RWPE2 (cell line): ENCODE measurements at regions not wholly inside any gene's neighbourhood (a gene's known extent, or its start where the extent isn't known, plus 50 kb on each side); places are given as distances from the start of the nearest gene placed in this dataset.

Source experiments
- ATAC-seq: fragments of 200-7000 bp; cut with Tn5 transposase; 3 replicates; pipeline ENCODE4 v1.9.1; 2021; ENCODE audit warnings: low read depth
- DNase-seq: peaks from one replicate; pipeline ENCODE4 v3.0.0-alpha.2; 2020; ENCODE audit warnings: low spot score
- H3K27ac ChIP-seq: fragments of 450-650 bp; 2 replicates; pipeline ENCODE4 v1.5.1; 2017; ENCODE audit warnings: mild to moderate bottlenecking; ENCODE audit not compliant: poor library complexity, severe bottlenecking
- H3K27me3 ChIP-seq: fragments of 250-450 bp; sonication (Bioruptor Pico); 2 replicates; pipeline ENCODE4 v1.5.1; 2021; ENCODE audit warnings: mild to moderate bottlenecking, moderate library complexity; ENCODE audit not compliant: insufficient read depth, poor library complexity, severe bottlenecking
- H3K36me3 ChIP-seq: fragments of 250-450 bp; sonication (Bioruptor Pico); 2 replicates; pipeline ENCODE4 v1.5.1; 2020; ENCODE audit warnings: low read depth, mild to moderate bottlenecking, moderate library complexity
- H3K4me1 ChIP-seq: fragments of 250-450 bp; sonication (Bioruptor Pico); 2 replicates; pipeline ENCODE4 v1.5.1; 2021; ENCODE audit warnings: mild to moderate bottlenecking, moderate library complexity; ENCODE audit not compliant: insufficient read depth, poor library complexity, severe bottlenecking
- H3K4me3 ChIP-seq: fragments of 250-450 bp; sonication (Bioruptor Pico); 2 replicates; pipeline ENCODE4 v1.5.1; 2021; ENCODE audit warnings: mild to moderate bottlenecking, moderate library complexity; ENCODE audit not compliant: severe bottlenecking
- H3K9me3 ChIP-seq: fragments of 250-450 bp; sonication (Bioruptor Pico); 2 replicates; pipeline ENCODE4 v1.5.1; 2021; ENCODE audit warnings: mild to moderate bottlenecking, moderate library complexity; ENCODE audit not compliant: severe bottlenecking
- TF ChIP-seq, protein P1 (sequence below): fragments of 450-650 bp; IDR thresholded peaks from one replicate; pipeline ENCODE4 v1.5.1; 2017; ENCODE audit warnings: mild to moderate bottlenecking, moderate library complexity; ENCODE audit not compliant: poor library complexity, severe bottlenecking

DNA sequence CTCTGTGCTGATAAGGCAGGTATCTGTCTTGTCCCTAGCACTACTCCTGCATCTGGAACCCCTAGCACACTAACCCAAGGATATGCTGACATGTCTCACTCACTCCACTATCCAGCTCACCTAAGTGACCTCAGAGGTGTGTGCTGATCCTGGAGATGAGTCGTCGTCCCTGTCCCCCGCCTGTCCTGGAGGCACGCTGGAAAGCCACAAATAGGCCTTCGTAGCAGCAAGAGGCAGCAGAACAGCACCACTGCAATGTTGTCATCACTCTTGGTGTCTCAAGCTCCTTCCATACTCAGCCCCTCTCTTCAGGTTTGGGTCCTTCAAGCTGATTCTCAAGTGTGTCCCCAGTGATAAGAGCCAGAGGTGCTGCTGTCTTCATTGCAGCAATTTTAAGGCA lies 73.0 kb upstream of the ITGA6 start:
- no peak for ATAC-seq
- H3K27me3 ChIP-seq: no peaks in the 10 kb centered on the region
- H3K9me3 ChIP-seq: no peaks in the 10 kb centered on the region
- no peaks in the 10 kb centered on the region for H3K4me1 ChIP-seq
- H3K36me3 ChIP-seq: no peaks in the 10 kb centered on the region
- TF ChIP-seq, protein P1, sequence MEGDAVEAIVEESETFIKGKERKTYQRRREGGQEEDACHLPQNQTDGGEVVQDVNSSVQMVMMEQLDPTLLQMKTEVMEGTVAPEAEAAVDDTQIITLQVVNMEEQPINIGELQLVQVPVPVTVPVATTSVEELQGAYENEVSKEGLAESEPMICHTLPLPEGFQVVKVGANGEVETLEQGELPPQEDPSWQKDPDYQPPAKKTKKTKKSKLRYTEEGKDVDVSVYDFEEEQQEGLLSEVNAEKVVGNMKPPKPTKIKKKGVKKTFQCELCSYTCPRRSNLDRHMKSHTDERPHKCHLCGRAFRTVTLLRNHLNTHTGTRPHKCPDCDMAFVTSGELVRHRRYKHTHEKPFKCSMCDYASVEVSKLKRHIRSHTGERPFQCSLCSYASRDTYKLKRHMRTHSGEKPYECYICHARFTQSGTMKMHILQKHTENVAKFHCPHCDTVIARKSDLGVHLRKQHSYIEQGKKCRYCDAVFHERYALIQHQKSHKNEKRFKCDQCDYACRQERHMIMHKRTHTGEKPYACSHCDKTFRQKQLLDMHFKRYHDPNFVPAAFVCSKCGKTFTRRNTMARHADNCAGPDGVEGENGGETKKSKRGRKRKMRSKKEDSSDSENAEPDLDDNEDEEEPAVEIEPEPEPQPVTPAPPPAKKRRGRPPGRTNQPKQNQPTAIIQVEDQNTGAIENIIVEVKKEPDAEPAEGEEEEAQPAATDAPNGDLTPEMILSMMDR: no peak
- DNase-seq: no peak
- no peak overlapping the region for H3K4me3 ChIP-seq
- no peak overlapping the region for H3K27ac ChIP-seq

DNA sequence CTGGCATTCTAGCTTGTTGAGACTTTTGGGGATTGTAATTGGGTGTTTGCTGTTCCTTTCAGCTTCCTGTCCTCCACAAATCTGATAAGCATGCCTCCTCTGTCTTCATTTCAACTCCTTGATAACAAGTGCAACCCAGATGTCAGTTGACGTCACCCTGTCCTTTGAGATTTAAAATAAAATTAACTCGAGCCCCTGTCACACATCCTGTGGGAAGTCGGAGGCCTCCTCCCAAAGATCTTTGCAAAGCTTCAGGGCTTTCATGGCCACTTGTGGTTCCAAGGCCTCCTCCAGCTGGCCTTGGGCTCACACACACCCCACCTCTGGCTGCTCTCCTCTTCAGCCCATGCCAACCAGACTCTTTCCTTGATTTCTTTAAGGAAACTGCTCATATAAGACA lies 69.9 kb upstream of the ITGA6 start:
- DNase-seq (no peak), ATAC-seq (no peak)
- TF ChIP-seq, protein P1: no peak
- Histone ChIP-seq H3K27ac (no peak overlapping the region), H3K27me3 (no peaks in the 10 kb centered on the region), H3K9me3 (no peaks in the 10 kb centered on the region), H3K36me3 (no peaks in the 10 kb centered on the region), H3K4me3 (no peak overlapping the region), H3K4me1 (no peaks in the 10 kb centered on the region)

DNA sequence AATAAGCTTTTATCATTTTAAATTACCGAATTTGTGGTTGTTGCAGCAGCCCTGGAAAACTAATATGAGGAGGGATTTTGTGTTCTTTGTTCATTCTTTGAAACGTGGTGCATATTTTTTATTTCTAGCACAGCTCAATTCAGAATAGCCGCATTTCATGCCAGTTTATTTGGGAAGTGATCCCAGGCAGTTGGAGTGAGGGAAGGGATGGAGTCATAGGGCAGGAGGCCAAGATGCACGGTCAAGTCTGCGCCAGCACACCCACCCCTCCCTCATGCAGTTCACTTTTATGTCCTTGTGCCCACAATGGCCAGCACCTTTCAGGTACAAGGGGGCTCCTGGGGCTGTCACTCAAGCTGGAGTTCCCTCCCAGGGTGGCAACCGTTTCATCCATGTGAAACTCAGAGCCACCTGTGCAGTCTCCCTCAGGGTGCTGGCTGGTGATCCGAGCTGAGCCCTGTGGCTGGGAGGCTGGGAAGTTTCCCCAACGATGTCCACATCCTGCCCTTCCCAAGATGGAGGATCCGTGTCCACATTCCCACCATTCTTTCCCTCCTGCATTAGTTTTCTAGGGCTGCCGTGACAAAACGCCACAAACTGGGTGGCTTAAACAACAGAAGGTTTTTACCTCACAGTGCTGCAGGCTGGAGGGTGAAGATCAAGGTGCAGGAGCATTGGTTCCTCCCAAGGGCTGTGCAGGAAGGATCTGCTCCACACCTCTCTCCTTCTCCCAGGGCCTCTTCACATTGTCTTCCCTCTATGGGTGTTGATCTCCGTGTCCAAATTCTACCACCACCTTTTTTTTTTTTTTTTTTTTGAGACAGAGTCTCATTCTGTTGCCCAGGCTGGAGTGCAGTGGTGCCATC lies 68.5 kb upstream of the ITGA6 start:
- no peaks in the 10 kb centered on the region for H3K9me3 ChIP-seq
- TF ChIP-seq, protein P1: no peak
- H3K27ac ChIP-seq: no peak overlapping the region
- no peaks in the 10 kb centered on the region for H3K4me1 ChIP-seq
- no peak overlapping the region for H3K4me3 ChIP-seq
- H3K36me3 ChIP-seq: no peaks in the 10 kb centered on the region
- DNase-seq (no peak), ATAC-seq (no peak)
- no peaks in the 10 kb centered on the region for H3K27me3 ChIP-seq

DNA sequence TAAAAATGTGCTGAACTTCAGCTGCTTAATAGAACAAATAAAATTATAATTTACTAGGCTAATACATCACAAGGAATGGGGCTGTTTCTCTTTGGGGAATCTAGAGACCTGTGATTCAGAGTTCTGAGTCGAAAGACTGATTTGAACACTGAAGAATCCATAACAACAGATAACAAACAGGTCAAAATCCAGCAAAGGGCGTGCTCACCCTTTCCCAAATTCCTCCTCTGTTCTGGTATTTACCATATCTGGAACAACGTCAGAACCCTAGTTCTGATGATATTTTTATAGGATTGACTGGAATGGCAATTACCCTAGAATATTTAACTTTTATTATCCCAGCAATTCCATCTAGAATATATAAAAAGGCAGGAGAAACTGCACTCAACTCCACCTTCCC lies 66.0 kb upstream of the ITGA6 start:
- Histone ChIP-seq H3K36me3 (no peaks in the 10 kb centered on the region), H3K27me3 (no peaks in the 10 kb centered on the region), H3K9me3 (no peaks in the 10 kb centered on the region), H3K4me3 (no peak overlapping the region), H3K4me1 (no peaks in the 10 kb centered on the region), H3K27ac (no peak overlapping the region)
- DNase-seq: no peak
- no peak for ATAC-seq
- TF ChIP-seq, protein P1: no peak

DNA sequence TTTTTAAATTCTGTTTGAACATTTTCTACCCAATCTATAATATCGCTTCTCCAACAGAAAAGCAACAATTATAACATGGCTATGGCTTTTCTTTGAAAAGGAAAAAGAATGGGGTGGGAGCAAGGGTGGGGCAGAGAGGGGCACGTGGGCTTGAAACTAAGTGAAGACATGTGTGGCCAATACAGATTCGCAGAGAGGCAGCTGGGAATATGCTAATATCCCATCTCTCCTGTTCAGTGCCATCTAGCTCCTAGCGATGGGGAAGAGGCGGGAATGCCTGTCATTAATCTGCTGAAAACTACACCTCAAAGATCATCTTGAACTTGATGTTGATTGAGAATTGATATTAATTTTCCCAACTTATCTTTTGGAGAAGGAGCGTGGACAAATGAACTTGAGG lies 65.5 kb upstream of the ITGA6 start:
- H3K4me1 ChIP-seq: no peaks in the 10 kb centered on the region
- no peak for DNase-seq

More for the DNA sequence above, 65.5 kb upstream of the ITGA6 start:
- no peaks in the 10 kb centered on the region for H3K36me3 ChIP-seq
- ATAC-seq: no peak
- no peaks in the 10 kb centered on the region for H3K27me3 ChIP-seq
- TF ChIP-seq, protein P1: no peak
- H3K27ac ChIP-seq: no peak overlapping the region
- no peak overlapping the region for H3K4me3 ChIP-seq
- no peaks in the 10 kb centered on the region for H3K9me3 ChIP-seq
